IgD-negative memory B cell (primary cell): ENCODE measurements at regions not wholly inside any gene's neighbourhood (a gene's known extent, or its start where the extent isn't known, plus 50 kb on each side); places are given as distances from the start of the nearest gene placed in this dataset.

Source experiments
- H3K27ac Mint-ChIP-seq, 3 donors: one replicate each; pipeline ENCODE4 v1.8.0; 2020 to 2022; ENCODE audit warnings: mild to moderate bottlenecking in 3 of 3, mixed read lengths in 3 of 3, moderate library complexity in 1 of 3
- H3K27me3 Mint-ChIP-seq: one replicate; pipeline ENCODE4 v1.8.0; 2021; ENCODE audit warnings: mixed read lengths
- H3K36me3 Mint-ChIP-seq: one replicate; pipeline ENCODE4 v1.8.0; 2020; ENCODE audit warnings: mild to moderate bottlenecking, mixed read lengths
- H3K4me1 Mint-ChIP-seq, 3 donors: one replicate each; pipeline ENCODE4 v1.8.0; 2020 to 2022; ENCODE audit warnings: mixed read lengths in 3 of 3, mild to moderate bottlenecking in 1 of 3
- H3K4me3 Mint-ChIP-seq, 4 donors: one replicate each; pipeline ENCODE4 v1.8.0; 2020 to 2022; ENCODE audit warnings: mild to moderate bottlenecking in 4 of 4, mixed read lengths in 4 of 4, moderate library complexity in 3 of 4
- H3K9me3 Mint-ChIP-seq, 3 donors: one replicate each; pipeline ENCODE4 v1.8.0; 2020 to 2021; ENCODE audit warnings: mixed read lengths in 3 of 3, mild to moderate bottlenecking in 1 of 3

GRCh38 chr12:46559311-46559710 is 186.7 kb upstream of the SLC38A2 start:
- H3K36me3 Mint-ChIP-seq: peaks cover 4% of the 10 kb centered on the region
- peaks cover 0 to 8% (median 6%) of the 10 kb centered on the region in 3 donors for H3K4me1 Mint-ChIP-seq
- H3K27me3 Mint-ChIP-seq: no peaks in the 10 kb centered on the region
- peaks cover 0 to 3% (median 2%) of the 10 kb centered on the region in 3 donors for H3K9me3 Mint-ChIP-seq
- H3K27ac Mint-ChIP-seq: no peak overlapping the region
- H3K4me3 Mint-ChIP-seq: no peak overlapping the region

GRCh38 chr12:46558677-46559076 is 186.1 kb upstream of the SLC38A2 start:
- no peaks in the 10 kb centered on the region for H3K27me3 Mint-ChIP-seq

GRCh38 chr12:46557539-46558373 is 185.2 kb upstream of the SLC38A2 start:
- no peak overlapping the region for H3K4me3 Mint-ChIP-seq
- H3K27me3 Mint-ChIP-seq: no peaks in the 10 kb centered on the region
- peaks cover 0 to 8% (median 6%) of the 10 kb centered on the region in 3 donors for H3K4me1 Mint-ChIP-seq
- no peak overlapping the region for H3K27ac Mint-ChIP-seq
- H3K36me3 Mint-ChIP-seq: peaks cover 2% of the 10 kb centered on the region
- no peaks in the 10 kb centered on the region for H3K9me3 Mint-ChIP-seq

More at GRCh38 chr12:46558677-46559076, 186.1 kb upstream of the SLC38A2 start:
- Mint-ChIP-seq H3K4me1 (peaks cover 0 to 8% (median 6%) of the 10 kb centered on the region in 3 donors), H3K27ac (peak overlapping the region in 1 of 3 donors; percentile 39), H3K9me3 (no peaks in the 10 kb centered on the region), H3K4me3 (no peak overlapping the region), H3K36me3 (peaks cover 4% of the 10 kb centered on the region)

GRCh38 chr12:46556819-46557524 is 184.4 kb upstream of the SLC38A2 start:
- no peak overlapping the region for H3K27ac Mint-ChIP-seq
- H3K4me3 Mint-ChIP-seq: no peak overlapping the region
- H3K4me1 Mint-ChIP-seq: peaks cover 0 to 6% (median 4%) of the 10 kb centered on the region in 3 donors
- peaks cover 6% of the 10 kb centered on the region for H3K36me3 Mint-ChIP-seq
- no peaks in the 10 kb centered on the region for H3K9me3 Mint-ChIP-seq
- H3K27me3 Mint-ChIP-seq: no peaks in the 10 kb centered on the region

- Mint-ChIP-seq H3K36me3 (peaks cover 6% of the 10 kb centered on the region), H3K27ac (no peak overlapping the region), H3K27me3 (no peaks in the 10 kb centered on the region), H3K4me1 (peaks cover 0 to 6% (median 3%) of the 10 kb centered on the region in 3 donors), H3K4me3 (no peak overlapping the region), H3K9me3 (no peaks in the 10 kb centered on the region)
These were observed 183.6 kb upstream of the SLC38A2 start for GRCh38 chr12:46556105-46556559.

- Mint-ChIP-seq H3K27me3 (no peaks in the 10 kb centered on the region), H3K9me3 (no peaks in the 10 kb centered on the region), H3K4me1 (peaks cover 1 to 6% (median 3%) of the 10 kb centered on the region in 3 donors), H3K27ac (no peak overlapping the region), H3K36me3 (peaks cover 6% of the 10 kb centered on the region), H3K4me3 (no peak overlapping the region)
These were observed 182.9 kb upstream of the SLC38A2 start for GRCh38 chr12:46555406-46555852.

- Mint-ChIP-seq H3K9me3 (no peaks in the 10 kb centered on the region), H3K4me3 (no peak overlapping the region), H3K27ac (no peak overlapping the region), H3K36me3 (peaks cover 7% of the 10 kb centered on the region), H3K27me3 (no peaks in the 10 kb centered on the region), H3K4me1 (peaks cover 1 to 9% (median 6%) of the 10 kb centered on the region in 3 donors)
These were observed 181.9 kb upstream of the SLC38A2 start for GRCh38 chr12:46554460-46554859.

- peaks cover 1 to 10% (median 6%) of the 10 kb centered on the region in 3 donors for H3K4me1 Mint-ChIP-seq
- no peak overlapping the region for H3K27ac Mint-ChIP-seq
- H3K36me3 Mint-ChIP-seq: peaks cover 9% of the 10 kb centered on the region
- H3K9me3 Mint-ChIP-seq: no peaks in the 10 kb centered on the region
- H3K27me3 Mint-ChIP-seq: no peaks in the 10 kb centered on the region
- H3K4me3 Mint-ChIP-seq: no peak overlapping the region
These were observed 181.3 kb upstream of the SLC38A2 start for GRCh38 chr12:46553911-46554310.

GRCh38 chr12:46553266-46553665 is 180.7 kb upstream of the SLC38A2 start:
- Mint-ChIP-seq H3K36me3 (peaks cover 9% of the 10 kb centered on the region), H3K4me1 (peaks cover 1 to 10% (median 6%) of the 10 kb centered on the region in 3 donors), H3K27ac (no peak overlapping the region), H3K4me3 (no peak overlapping the region), H3K27me3 (no peaks in the 10 kb centered on the region), H3K9me3 (no peaks in the 10 kb centered on the region)

GRCh38 chr12:46550266-46550879 is 177.8 kb upstream of the SLC38A2 start:
- H3K27ac Mint-ChIP-seq: peak overlapping the region in 1 of 3 donors; percentile 48
- H3K4me3 Mint-ChIP-seq: no peak overlapping the region
- peaks cover 13 to 25% (median 14%) of the 10 kb centered on the region in 3 donors for H3K4me1 Mint-ChIP-seq
- H3K27me3 Mint-ChIP-seq: no peaks in the 10 kb centered on the region
- peaks cover 8% of the 10 kb centered on the region for H3K36me3 Mint-ChIP-seq
- no peaks in the 10 kb centered on the region for H3K9me3 Mint-ChIP-seq

GRCh38 chr12:46549527-46550265 is 177.1 kb upstream of the SLC38A2 start:
- H3K36me3 Mint-ChIP-seq: peaks cover 8% of the 10 kb centered on the region
- peak overlapping the region in 2 of 3 donors; percentile 48 to 76 for H3K27ac Mint-ChIP-seq
- peaks cover 0 to under 1% (median 0%) of the 10 kb centered on the region in 3 donors for H3K9me3 Mint-ChIP-seq
- no peak overlapping the region for H3K4me3 Mint-ChIP-seq
- H3K4me1 Mint-ChIP-seq: peaks cover 13 to 23% (median 14%) of the 10 kb centered on the region in 3 donors
- H3K27me3 Mint-ChIP-seq: no peaks in the 10 kb centered on the region

GRCh38 chr12:46548605-46549071 is 176.1 kb upstream of the SLC38A2 start:
- H3K27me3 Mint-ChIP-seq: no peaks in the 10 kb centered on the region
- H3K36me3 Mint-ChIP-seq: peaks cover 8% of the 10 kb centered on the region
- no peak overlapping the region for H3K4me3 Mint-ChIP-seq
- H3K9me3 Mint-ChIP-seq: peaks cover 0 to 5% (median 4%) of the 10 kb centered on the region in 3 donors
- H3K27ac Mint-ChIP-seq: no peak overlapping the region
- peaks cover 13 to 23% (median 14%) of the 10 kb centered on the region in 3 donors for H3K4me1 Mint-ChIP-seq

GRCh38 chr12:46547421-46548354 is 175.1 kb upstream of the SLC38A2 start:
- H3K27ac Mint-ChIP-seq: peak overlapping the region in 1 of 3 donors; percentile 89
- H3K4me1 Mint-ChIP-seq: peaks cover 14 to 25% (median 16%) of the 10 kb centered on the region in 3 donors
- no peaks in the 10 kb centered on the region for H3K27me3 Mint-ChIP-seq
- H3K4me3 Mint-ChIP-seq: no peak overlapping the region
- peaks cover 8% of the 10 kb centered on the region for H3K36me3 Mint-ChIP-seq
- peaks cover 0 to 6% (median 5%) of the 10 kb centered on the region in 3 donors for H3K9me3 Mint-ChIP-seq
